ENCODE measurements at regions not wholly inside any gene's neighbourhood (a gene's known extent, or its start where the extent isn't known, plus 50 kb on each side); places are given as distances from the start of the nearest gene placed in this dataset.
"Not testable (repeated sequence)": the region's sequence is repeated elsewhere in the genome, so short reads cannot be mapped to it uniquely, and the experiment has no call there.

DNA sequence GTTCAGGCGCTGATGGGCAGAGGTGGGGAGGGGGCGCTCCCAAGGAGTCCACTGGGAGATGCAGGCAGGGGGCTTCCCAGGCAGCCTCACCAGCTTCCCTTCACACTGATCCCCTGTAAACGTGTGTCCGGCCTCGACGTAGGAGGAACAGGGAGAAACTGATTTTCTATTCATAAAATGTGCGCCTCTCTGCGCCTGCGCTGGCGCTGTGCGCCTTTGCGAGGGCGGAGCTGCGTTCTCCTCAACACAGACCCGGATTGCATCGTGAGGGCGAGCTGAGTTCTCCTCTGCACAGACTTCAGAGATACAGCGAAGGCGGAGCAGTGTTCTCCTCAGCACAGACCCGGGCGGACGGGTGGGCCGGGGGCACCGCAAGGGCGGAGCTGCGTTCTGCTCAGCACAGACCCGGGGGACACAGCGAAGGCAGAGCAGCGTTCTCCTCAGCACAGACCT is 259.1 kb downstream of the GOLGA6L6 start:
- not testable (repeated sequence) for TF ChIP-seq EZH2 (IDR thresholded peaks at IDR 0.05; ENCODE audit: low read depth)
- TF ChIP-seq, protein P1, sequence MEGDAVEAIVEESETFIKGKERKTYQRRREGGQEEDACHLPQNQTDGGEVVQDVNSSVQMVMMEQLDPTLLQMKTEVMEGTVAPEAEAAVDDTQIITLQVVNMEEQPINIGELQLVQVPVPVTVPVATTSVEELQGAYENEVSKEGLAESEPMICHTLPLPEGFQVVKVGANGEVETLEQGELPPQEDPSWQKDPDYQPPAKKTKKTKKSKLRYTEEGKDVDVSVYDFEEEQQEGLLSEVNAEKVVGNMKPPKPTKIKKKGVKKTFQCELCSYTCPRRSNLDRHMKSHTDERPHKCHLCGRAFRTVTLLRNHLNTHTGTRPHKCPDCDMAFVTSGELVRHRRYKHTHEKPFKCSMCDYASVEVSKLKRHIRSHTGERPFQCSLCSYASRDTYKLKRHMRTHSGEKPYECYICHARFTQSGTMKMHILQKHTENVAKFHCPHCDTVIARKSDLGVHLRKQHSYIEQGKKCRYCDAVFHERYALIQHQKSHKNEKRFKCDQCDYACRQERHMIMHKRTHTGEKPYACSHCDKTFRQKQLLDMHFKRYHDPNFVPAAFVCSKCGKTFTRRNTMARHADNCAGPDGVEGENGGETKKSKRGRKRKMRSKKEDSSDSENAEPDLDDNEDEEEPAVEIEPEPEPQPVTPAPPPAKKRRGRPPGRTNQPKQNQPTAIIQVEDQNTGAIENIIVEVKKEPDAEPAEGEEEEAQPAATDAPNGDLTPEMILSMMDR (conservative IDR thresholded peaks at IDR 0.05): not testable (repeated sequence)
